ENCODE measurements at regions not wholly inside any gene's neighbourhood (a gene's known extent, or its start where the extent isn't known, plus 50 kb on each side); places are given as distances from the start of the nearest gene placed in this dataset.

DNA sequence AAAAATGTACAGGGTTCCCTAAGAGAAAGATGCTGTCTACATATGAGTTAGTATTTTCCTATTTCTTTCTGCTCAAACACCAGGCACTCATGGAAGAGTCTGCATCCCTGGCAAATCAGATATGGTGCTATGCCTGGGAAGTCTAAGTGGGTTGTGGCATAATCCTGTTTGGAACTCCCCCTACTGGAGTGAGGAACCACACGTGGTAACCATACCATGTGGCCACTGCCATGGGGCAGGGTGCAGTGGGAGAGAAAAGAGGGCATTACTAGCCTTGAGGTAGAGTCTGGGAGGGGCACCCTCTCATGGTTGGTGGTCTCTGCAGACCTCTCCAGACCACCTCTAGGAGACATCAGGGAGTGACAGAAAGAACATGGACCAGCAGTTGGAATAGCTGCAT lies 257.9 kb upstream of the ATP5MC3 start:
- H3K4me2 ChIP-seq (ENCODE audit: insufficient read depth, low read length), result no peak overlapping the region
- no peaks in the 10 kb centered on the region for H3K79me2 ChIP-seq (ENCODE audit: control insufficient read depth, insufficient read depth, low read length)
- no peak overlapping the region for H3K4me3 ChIP-seq (replicated peaks in 1 of 3; ENCODE audit: insufficient read depth in 1 of 3, low read depth in 1 of 3, low read length in 3 of 3)
- no peak overlapping the region for H2AFZ ChIP-seq (ENCODE audit: low read depth, low read length)
- H3K9me3 ChIP-seq (replicated peaks; ENCODE audit: control insufficient read depth, insufficient read depth, low read length), result no peaks in the 10 kb centered on the region
- H3K4me1 ChIP-seq (ENCODE audit: control insufficient read depth, extremely low read depth, insufficient read depth, low read length), result no peaks in the 10 kb centered on the region
- H3K27me3 ChIP-seq (ENCODE audit: control insufficient read depth in 2 of 2, insufficient read depth in 2 of 2, low read length in 2 of 2), result no peaks in the 10 kb centered on the region
- dilution Hi-C loops (cut with MboI; ENCODE audit: extremely low pct_ligation_motif_present, low sequenced_read_pairs), result no loop called here
- intact Hi-C loops (cut with micrococcal nuclease), result no loop called here
- FAIRE-seq, result no peak
- ChIA-PET POLR2A (no interaction called here), CTCF (interaction anchor here (1.2 to 1.7 kb wide), 2 partner anchors 24 to 72 kb away, joined by 7 to 8 read pairs; no protein-coding TSS in a partner anchor)
- DNase-seq (ENCODE audit: low read depth, low spot score), result no peak
- no peaks in the 10 kb centered on the region for H3K9me1 ChIP-seq (replicated peaks; ENCODE audit: control insufficient read depth, extremely low read depth, insufficient read depth, low read length)
- H3K27ac ChIP-seq (ENCODE audit: insufficient read depth, low read depth, low read length), result no peak overlapping the region
- H3K9ac ChIP-seq (replicated peaks; ENCODE audit: extremely low read depth, insufficient read depth, low read length), result no peak overlapping the region
- no peaks in the 10 kb centered on the region for H4K20me1 ChIP-seq (replicated peaks; ENCODE audit: control insufficient read depth, extremely low read depth, insufficient read depth, low read length)
- TF ChIP-seq, protein P1, sequence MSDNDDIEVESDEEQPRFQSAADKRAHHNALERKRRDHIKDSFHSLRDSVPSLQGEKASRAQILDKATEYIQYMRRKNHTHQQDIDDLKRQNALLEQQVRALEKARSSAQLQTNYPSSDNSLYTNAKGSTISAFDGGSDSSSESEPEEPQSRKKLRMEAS (IDR thresholded peaks at IDR 0.05; ENCODE audit: insufficient read depth, insufficient read length), result no peak
- TF ChIP-seq GATA2 (IDR thresholded peaks at IDR 0.05; ENCODE audit: insufficient read depth, insufficient read length, low read depth, low read length) (no peak), JUN (IDR thresholded peaks at IDR 0.05; ENCODE audit: borderline replicate concordance, insufficient read depth, insufficient read length, low read depth) (no peak), POLR2AphosphoS5 (IDR thresholded peaks at IDR 0.05; ENCODE audit: insufficient read depth, low read depth, low read length) (no peak), EZH2 (IDR thresholded peaks at IDR 0.05; ENCODE audit: borderline replicate concordance, low read depth, low read length, severe bottlenecking) (no peak), FOS (IDR thresholded peaks at IDR 0.05; ENCODE audit: borderline replicate concordance, insufficient read depth, low read length) (no peak), MYC (IDR thresholded peaks at IDR 0.05; ENCODE audit: low read depth, low read length) (no peak), POLR2A (IDR thresholded peaks at IDR 0.05; ENCODE audit: low read depth, low read length) (no peak)
- TF ChIP-seq, protein P2, sequence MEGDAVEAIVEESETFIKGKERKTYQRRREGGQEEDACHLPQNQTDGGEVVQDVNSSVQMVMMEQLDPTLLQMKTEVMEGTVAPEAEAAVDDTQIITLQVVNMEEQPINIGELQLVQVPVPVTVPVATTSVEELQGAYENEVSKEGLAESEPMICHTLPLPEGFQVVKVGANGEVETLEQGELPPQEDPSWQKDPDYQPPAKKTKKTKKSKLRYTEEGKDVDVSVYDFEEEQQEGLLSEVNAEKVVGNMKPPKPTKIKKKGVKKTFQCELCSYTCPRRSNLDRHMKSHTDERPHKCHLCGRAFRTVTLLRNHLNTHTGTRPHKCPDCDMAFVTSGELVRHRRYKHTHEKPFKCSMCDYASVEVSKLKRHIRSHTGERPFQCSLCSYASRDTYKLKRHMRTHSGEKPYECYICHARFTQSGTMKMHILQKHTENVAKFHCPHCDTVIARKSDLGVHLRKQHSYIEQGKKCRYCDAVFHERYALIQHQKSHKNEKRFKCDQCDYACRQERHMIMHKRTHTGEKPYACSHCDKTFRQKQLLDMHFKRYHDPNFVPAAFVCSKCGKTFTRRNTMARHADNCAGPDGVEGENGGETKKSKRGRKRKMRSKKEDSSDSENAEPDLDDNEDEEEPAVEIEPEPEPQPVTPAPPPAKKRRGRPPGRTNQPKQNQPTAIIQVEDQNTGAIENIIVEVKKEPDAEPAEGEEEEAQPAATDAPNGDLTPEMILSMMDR (IDR thresholded peaks at IDR 0.05; ENCODE audit: extremely low read depth in 1 of 2, insufficient read depth in 1 of 2, low read depth in 1 of 2, low read length in 2 of 2), result no peak
- no peaks in the 10 kb centered on the region for H3K36me3 ChIP-seq (ENCODE audit: control insufficient read depth in 2 of 2, extremely low read depth in 1 of 2, insufficient read depth in 2 of 2, low read length in 2 of 2)
- BruUV-seq (replicated peaks), result no TSS peak

All from endothelial cell of umbilical vein (primary cell).